HG03175 (cell line): ENCODE measurements at regions not wholly inside any gene's neighbourhood (a gene's known extent, or its start where the extent isn't known, plus 50 kb on each side); places are given as distances from the start of the nearest gene placed in this dataset.
"Not testable (repeated sequence)": the region's sequence is repeated elsewhere in the genome, so short reads cannot be mapped to it uniquely, and the experiment has no call there.

Experiments
- ATAC-seq: cut with Tn5 transposase; IDR thresholded peaks from one replicate; pipeline ENCODE4 v1.9.1; 2021; ENCODE audit warnings: mild to moderate bottlenecking, moderate library complexity; ENCODE audit not compliant: unreplicated experiment

DNA sequence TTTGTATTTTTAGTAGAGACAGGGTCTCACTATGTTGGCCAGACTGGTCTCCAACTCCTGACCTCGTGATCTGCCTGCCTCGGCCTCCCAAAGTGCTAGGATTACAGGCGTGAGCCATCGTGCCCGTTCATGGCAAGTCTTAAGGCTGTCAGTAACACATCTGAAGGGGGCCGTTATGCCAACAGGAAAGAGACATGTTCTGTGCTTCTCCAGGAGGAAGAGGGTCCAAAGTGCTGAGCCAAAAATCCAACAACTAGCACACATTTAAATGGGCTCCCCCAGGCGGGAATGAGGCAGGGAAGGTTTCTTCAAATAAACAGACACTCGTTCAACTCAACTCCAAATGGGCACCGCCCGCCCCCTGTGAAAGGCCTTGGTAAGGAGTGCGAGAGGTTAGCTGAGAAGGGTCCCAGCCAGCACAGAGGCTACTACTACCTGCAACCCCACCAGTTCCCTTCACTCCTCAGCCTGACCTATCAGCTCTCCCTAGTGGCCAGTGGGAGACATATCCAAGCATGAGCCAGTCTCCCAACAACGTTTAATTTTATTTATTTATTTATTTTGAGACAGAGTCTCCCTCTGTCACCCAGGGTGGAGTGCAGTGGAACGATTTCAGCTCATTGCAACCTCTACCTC lies 84.1 kb upstream of the DMRT1 start:
- ATAC-seq = no peak

DNA sequence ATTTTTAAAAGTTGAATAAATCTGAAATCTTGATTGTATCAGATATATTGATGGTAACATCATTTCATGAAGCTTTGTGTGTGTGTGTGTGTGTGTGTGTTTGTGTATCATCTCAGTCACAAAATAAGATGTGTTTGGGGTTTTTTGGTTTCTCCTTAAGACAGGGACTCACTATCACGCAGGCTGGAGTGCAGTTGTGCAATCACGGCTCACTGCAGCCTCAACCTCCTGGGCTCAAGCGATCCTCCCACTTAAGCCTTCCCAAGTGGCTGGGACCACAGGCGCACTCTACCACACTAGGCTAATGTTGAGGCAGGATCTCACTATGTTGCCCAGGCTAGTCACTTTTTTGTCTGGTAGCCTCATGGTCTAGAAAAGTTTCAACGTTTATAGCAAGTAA lies 83.4 kb upstream of the DMRT1 start:
- ATAC-seq = no peak

DNA sequence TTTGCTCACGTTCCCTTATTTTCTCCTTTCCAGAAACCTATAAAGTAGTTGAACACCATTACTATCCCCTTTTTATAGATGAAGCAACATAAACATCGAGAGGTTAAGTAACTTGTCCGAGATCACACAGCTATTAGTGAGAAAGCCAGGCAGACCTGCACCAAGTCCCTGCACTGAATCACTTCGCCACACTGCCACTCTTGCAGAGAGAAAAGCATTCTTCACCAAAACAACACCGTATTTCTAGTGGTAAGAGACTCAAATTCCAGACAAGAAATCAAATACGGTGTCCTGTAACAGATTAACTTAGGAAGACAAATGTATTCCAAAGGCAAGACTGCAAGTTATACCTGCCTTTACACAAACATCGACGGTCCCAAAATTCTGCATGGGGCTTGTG lies 82.0 kb upstream of the DMRT1 start:
- no peak for ATAC-seq

DNA sequence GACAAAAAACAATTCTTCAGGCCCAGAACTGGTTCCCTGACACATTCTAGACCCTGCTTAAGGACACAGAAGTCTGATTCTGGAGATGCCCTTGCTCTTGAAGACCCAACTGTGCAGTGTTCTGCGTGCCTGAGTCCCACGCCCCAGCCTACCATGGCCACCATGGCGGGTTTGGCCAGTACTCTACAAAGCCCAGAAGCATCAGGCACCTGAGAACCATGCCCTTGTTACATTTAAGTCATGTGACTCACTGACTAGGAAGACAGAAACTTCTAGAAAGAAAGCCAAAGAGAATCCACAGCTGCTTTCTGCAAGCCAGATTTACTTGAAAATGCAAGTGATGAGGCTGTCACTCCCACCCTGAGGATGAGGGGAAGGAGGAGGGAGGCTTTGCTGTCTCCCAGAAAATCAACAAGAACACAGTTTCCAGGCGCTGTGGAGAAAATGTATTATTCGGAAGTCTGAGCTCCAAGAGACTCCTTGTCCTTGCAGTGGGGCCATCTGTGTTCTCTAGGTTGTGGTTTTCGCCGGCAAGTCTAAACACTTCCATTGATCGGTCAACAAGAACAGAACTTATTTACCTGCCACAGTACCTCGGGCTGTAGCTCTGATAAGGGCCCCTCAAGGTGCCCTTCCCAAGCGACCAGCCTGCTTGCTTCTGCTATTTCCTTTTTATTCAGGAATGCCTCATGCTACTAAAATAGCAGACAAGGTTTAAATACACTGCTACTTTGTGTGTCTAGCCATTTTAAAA lies 81.3 kb upstream of the DMRT1 start:
- ATAC-seq = no peak

DNA sequence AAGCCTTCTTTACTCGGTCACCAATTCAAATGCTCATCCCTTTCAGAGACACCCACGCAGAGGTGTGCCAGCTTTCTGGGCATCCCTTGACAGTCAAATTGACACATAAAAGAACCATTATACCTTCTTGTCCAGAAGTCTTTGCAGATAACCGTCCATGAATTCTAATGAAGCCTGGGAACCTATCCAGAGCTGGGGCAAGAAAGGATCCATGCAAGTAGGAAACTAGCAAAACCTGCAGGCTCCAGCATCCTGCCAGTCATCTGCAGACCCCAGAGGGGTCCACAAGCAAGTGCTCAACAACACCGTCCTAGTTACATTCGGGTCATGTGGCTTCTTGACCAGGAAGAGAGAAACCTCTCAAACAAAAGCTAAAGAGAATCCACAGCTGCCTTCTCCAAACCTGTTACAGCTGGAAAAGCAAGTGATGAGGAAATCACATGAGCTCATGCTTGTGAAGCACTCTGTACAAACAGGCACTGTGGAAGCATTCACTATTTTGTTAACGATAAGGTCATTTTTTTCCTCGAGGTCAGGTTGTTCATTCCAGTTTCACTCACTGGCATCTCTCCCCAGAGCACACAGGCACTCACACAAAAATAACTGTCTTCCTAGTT lies 80.2 kb upstream of the DMRT1 start:
- ATAC-seq = no peak

DNA sequence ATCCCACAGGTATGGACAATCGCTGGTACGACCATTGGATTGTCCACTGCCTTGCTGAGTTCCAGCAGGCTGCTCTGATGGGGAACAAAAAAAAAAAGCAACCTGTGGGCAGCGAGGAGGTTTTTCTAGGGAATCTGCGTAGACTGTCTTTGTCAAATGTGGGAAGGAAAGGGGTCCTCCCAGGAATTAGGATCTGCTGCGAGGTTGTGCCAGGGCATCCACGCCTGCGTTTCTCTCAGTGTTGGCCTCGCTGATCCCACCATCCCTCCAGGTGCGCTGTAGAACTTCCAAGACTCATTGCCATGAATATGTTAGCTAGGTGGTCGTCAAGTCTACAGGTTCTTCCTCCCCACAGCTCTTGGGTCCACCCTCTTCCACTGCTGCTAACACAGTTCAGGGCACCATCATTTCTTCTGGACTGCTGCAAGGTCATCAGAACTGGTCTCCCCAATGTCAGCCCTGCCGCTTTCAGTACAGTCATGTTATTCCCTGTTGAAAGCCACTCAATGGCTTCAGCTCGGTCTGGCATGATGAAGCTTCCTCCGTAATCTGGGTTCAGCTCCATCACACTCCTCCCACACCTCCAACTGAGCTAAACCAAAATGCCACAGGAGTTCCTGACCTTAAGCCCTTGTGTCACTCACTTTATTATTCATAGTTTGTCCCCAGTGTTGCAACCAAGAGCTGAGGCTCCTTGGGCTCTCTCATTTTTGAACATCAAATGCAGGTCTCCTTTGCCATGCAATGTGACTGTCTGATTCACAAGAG lies 79.5 kb upstream of the DMRT1 start:
- no peak for ATAC-seq

DNA sequence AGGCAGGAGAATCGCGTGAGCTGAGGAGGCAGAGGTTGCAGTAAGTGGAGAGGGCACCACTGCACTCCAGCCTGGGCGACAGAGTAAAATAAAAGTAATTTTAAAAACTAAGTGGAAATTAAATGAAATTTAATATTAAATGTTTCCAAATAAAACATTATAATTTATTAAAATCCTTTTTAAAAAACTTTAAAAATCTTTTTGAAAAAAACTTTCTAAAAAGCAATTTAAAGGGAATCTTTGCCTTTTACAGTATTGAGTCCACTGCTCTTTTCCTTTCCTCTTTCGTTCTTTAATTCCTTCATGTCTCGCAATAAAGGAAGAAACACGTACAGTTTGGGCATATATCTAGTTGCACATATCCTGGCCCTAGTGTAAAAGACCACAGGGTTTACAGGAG lies 77.8 kb upstream of the DMRT1 start:
- ATAC-seq = no peak

DNA sequence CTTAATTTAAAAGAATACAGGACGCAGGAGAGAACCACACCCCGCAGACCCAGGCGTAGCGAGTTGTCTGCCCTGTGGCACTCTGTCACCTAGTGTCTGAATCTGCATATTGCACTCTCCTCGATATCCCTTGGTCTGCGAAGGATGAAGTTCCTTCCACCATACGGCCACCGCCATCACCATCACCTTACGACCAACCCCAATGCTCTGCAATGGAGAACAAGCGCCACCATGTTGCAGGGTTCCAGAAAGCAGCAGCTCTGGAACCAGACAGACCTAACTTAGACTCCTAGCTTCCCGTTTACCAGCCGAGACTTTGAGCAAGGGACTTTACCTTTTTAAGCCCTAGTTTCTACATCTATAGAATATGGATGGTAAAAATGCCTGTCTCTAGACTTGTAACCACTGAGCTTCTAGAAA lies 77.4 kb upstream of the DMRT1 start:
- ATAC-seq = peak; percentile 84

DNA sequence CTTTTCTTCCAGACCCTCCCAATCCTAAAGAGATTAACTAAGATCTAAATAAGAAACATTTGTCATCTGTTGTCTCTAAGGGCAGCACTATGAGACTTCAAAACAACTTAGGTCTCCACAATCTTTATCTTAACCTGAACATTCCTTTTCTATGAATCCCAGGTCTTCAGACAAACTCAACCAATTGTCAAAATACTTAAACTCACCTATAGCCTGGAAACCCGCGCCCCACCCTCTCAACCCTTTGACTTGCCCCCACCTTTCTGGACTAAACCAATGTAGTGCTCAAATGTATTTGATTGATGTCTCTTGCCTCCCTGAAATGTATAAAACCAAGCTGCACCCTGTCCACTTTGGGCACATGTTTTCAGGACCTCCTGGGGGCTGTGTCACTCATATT lies 76.5 kb upstream of the DMRT1 start:
- ATAC-seq = no peak

DNA sequence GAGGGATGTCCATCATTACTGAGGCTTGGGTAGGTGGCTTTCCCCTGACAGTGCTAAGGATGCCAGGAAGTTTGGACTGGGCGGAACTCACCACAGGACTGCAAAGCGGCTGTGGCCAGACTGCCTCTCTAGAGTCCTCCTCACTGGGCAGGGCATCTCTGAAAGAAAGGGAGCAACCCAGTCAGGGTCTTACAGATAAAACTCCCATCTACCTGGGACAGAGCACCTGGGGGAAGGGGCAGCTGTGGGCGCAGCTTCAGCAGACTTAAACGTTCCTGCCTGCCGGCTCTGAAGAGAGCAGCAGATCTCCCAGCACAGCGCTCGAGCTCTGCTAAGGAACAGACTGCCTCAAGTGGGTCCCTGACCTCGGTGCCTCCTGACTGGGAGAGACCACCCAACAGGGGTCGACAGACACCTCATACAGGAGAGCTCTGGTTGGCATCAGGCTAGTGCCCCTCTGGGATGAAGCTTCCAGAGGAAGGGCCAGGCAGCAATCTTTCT lies 74.4 kb upstream of the DMRT1 start:
- not testable (repeated sequence) for ATAC-seq

DNA sequence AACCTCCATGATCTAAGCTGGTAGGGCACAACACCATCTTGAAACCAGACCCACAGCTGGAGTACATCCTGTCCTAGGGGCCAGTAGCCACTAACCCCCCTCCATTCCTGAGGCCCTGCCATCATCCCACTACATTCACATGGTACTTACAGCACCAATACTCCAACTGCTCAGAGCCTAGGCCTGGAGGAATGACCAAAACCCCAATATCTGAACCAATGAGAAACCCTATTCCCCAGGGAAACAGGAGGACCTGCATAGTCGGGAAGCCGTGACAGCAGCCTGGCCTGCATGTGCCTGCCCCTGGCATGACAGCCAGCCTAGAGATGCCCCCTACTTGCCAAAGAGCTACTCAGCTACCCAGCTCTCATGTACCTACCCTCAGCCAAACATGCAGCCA lies 65.4 kb upstream of the DMRT1 start:
- no peak for ATAC-seq

DNA sequence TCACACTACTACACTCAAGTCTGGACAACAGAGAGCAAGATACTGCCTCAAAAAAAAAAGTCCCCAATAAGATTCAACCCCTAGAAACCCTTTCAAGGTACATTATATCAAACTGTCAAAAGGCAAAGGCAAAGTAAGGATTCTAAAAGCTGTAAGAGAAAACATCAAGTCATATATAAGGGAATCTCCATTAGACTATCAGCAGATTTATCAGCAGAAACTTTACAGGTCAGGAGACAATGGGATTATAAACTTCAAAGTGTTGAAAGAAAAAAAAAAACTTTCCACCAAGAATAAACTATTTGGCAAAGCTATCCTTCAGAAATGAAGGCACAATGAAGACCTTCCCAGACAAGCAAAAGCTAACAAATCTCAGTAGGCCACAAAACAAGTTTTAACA lies 63.5 kb upstream of the DMRT1 start:
- ATAC-seq = no peak

DNA sequence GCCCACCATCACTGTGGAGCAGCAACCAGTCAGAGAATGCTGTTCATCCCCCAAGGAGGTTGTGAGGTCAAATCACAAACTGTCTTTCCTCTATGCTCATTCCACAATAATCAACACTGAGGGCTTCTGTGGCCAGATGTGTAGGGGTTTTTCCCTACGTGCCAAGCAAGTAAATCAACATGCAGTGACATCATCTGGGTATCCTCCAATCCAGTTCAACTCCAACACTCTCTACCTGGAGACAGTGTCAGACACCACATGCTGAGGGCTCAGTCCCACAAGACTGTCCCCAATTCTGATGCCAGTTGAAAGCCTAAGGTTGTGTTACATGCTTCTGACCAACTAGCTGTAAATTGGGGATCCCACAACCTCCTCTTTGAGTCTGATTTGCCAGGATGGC lies 57.3 kb upstream of the DMRT1 start:
- ATAC-seq = no peak

DNA sequence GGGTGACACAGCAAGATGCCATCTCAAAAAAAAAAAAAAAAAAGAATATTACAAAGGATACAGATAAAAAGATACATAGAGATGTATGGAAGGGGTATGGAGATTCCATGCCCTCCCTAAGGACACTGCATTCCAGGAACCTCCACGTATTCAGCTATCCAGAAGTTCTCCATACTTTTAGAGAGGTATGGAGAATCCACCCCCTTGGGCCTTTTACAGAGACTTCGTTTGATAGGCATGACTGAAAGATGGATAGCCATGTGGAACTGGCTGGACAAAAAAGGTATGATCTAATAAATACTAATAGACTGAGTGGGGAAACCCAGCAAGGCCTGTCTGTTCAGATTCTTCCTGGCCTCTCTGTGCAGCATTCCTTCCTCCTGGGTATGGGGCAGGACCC lies 56.6 kb upstream of the DMRT1 start:
- no peak for ATAC-seq

DNA sequence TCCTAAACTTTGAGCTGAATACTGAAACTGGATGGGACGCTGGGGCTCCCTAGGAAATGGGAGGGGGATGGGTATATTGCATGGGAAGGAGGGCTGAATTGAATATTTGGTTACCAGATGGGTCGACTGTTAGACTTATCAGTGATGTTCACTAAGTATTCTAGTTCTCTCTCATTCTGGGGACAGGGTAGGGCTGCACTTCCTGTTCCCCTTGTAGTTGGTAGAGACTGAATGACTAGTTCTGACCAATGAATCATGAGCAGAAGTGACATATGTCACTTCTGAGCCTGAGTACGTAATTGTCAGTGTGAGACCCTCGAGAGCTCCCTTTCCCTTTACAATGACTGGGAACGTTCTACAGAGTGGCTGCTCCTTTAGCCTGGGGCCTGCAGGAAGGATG lies 55.5 kb upstream of the DMRT1 start:
- no peak for ATAC-seq

DNA sequence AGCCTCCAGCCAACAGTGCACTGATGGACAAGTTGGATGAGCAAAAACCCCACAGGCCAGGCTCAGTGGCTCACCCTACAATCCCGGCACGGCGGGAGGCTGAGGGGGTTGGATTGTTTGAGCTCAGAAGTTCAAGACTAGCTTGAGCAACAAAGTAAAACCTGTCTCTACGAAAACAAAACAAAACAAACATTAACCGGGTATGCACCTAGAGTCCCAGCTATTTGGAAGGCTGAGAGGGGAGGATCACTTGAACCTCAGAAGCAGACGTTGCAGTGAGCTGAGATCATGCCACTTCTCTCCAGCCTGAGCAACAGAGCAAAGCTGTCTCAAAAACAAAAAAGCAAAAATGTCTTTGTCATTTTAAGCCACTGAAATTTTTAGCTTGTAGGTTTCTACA lies 55.1 kb upstream of the DMRT1 start:
- ATAC-seq = no peak

DNA sequence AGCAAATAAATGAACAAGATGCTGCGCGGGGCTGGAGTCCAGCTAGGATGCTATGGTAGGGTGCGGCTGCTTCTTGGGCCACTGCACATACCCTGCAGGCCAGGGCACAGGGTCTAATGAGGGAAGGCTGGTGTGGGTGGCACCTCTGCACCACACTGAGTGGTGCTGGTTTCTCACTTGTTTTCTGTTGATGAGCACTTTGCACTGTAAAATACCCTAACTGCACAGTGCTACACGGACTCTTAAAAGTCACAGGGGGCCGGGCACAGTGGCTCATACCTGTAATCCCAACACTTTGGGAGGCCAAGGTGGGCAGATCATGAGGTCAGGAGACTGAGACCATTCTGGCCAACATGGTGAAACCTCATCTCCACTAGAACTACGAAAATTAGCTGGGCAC lies 52.7 kb upstream of the DMRT1 start:
- no peak for ATAC-seq
